SK-N-SH treated with all-trans-retinoic acid at 6 μM for 48 hours (cell line): ENCODE measurements at regions not wholly inside any gene's neighbourhood (a gene's known extent, or its start where the extent isn't known, plus 50 kb on each side); places are given as distances from the start of the nearest gene placed in this dataset.

Source experiments
- ATAC-seq: fragments of 200-7000 bp; cut with Tn5 transposase; 3 replicates; pipeline ENCODE4 v1.9.1; 2020; ENCODE audit warnings: mild to moderate bottlenecking, moderate library complexity
- ARNTL ChIP-seq: fragments of 450-650 bp; formaldehyde crosslinking; IDR thresholded peaks from 2 replicates; pipeline ENCODE4 v1.5.0; 2020; ENCODE audit warnings: low read depth, mild to moderate bottlenecking, moderate library complexity, borderline replicate concordance
- BACH2 ChIP-seq: fragments of 250-450 bp; sonication (Bioruptor Pico); IDR thresholded peaks from 2 replicates; pipeline ENCODE4 v1.9.0; 2021; ENCODE audit warnings: mild to moderate bottlenecking, borderline replicate concordance
- CSDC2 ChIP-seq: fragments of 250-450 bp; sonication (Bioruptor Pico); IDR thresholded peaks from 2 replicates; pipeline ENCODE4 v1.5.0; 2020; ENCODE audit warnings: mild to moderate bottlenecking, moderate library complexity
- ESRRG ChIP-seq: fragments of 250-450 bp; sonication (Bioruptor Pico); IDR thresholded peaks from 2 replicates; pipeline ENCODE4 v1.6.1; 2021; ENCODE audit warnings: mild to moderate bottlenecking
- GLIS3 ChIP-seq: fragments of 250-450 bp; sonication (Bioruptor Pico); IDR thresholded peaks from 2 replicates; pipeline ENCODE4 v1.5.0; 2020; ENCODE audit warnings: mild to moderate bottlenecking, moderate library complexity
- ISL1 ChIP-seq: fragments of 250-450 bp; sonication (Bioruptor Pico); IDR thresholded peaks from 2 replicates; pipeline ENCODE4 v2.1.2; 2022; ENCODE audit warnings: mild to moderate bottlenecking, moderate library complexity
- OSR1 ChIP-seq: fragments of 250-450 bp; sonication (Bioruptor Pico); IDR thresholded peaks from 2 replicates; pipeline ENCODE4 v1.8.0; 2022; ENCODE audit warnings: moderate library complexity, mild to moderate bottlenecking, inconsistent platforms
- PPARA ChIP-seq: fragments of 250-450 bp; sonication (Bioruptor Pico); IDR thresholded peaks from 2 replicates; pipeline ENCODE4 v1.5.0; 2020; ENCODE audit warnings: mild to moderate bottlenecking, borderline replicate concordance
- RARB ChIP-seq: fragments of 250-450 bp; sonication (Bioruptor Pico); IDR thresholded peaks from 2 replicates; pipeline ENCODE4 v1.8.0; 2021; ENCODE audit warnings: mild to moderate bottlenecking, moderate library complexity
- SNAI2 ChIP-seq: fragments of 250-450 bp; sonication (Bioruptor Pico); IDR thresholded peaks from 2 replicates; pipeline ENCODE4 v1.5.0; 2020; ENCODE audit warnings: mild to moderate bottlenecking, moderate library complexity
- TCF4 ChIP-seq: fragments of 250-450 bp; sonication (Bioruptor Pico); IDR thresholded peaks from 2 replicates; pipeline ENCODE4 v1.8.0; 2021; ENCODE audit warnings: mild to moderate bottlenecking, moderate library complexity, borderline replicate concordance
- TOX ChIP-seq: fragments of 250-450 bp; sonication (Bioruptor Pico); IDR thresholded peaks from 2 replicates; pipeline ENCODE4 v1.8.0; 2021; ENCODE audit warnings: mild to moderate bottlenecking, moderate library complexity, borderline replicate concordance
- ZC3H10 ChIP-seq: fragments of 250-450 bp; sonication (Bioruptor Pico); IDR thresholded peaks from 2 replicates; pipeline ENCODE4 v1.5.1; 2021; ENCODE audit warnings: mild to moderate bottlenecking, moderate library complexity
- ZFP30 ChIP-seq: fragments of 450-650 bp; formaldehyde crosslinking; IDR thresholded peaks from 2 replicates; pipeline ENCODE4 v1.5.0; 2022; ENCODE audit warnings: mild to moderate bottlenecking, moderate library complexity
- ZNF70 ChIP-seq: fragments of 450-650 bp; formaldehyde crosslinking; IDR thresholded peaks from 2 replicates; pipeline ENCODE4 v1.5.0; 2020; ENCODE audit warnings: mild to moderate bottlenecking, moderate library complexity
- ZNF8 ChIP-seq: fragments of 450-650 bp; formaldehyde crosslinking; IDR thresholded peaks from 2 replicates; pipeline ENCODE4 v1.5.0; 2020; ENCODE audit warnings: mild to moderate bottlenecking, moderate library complexity
- TF ChIP-seq, protein P1 (sequence below): fragments of 250-450 bp; sonication (Bioruptor Pico); IDR thresholded peaks from 2 replicates; pipeline ENCODE4 v1.8.0; 2020; ENCODE audit warnings: mild to moderate bottlenecking, moderate library complexity, borderline replicate concordance
- TF ChIP-seq, protein P2 (sequence below): fragments of 250-450 bp; sonication (Bioruptor Pico); IDR thresholded peaks from 2 replicates; pipeline ENCODE4 v1.5.1; 2020; ENCODE audit warnings: low read depth, mild to moderate bottlenecking, moderate library complexity
- TF ChIP-seq, protein P3 (sequence below): fragments of 250-450 bp; sonication (Bioruptor Pico); IDR thresholded peaks from 2 replicates; pipeline ENCODE4 v1.5.0; 2020; ENCODE audit warnings: mild to moderate bottlenecking, moderate library complexity
- TF ChIP-seq, protein P4 (sequence below): fragments of 250-450 bp; sonication (Bioruptor Pico); IDR thresholded peaks from 2 replicates; pipeline ENCODE4 v1.5.1; 2021; ENCODE audit warnings: mild to moderate bottlenecking, moderate library complexity
- TF ChIP-seq, protein P5 (sequence below): fragments of 250-450 bp; sonication (Bioruptor Pico); IDR thresholded peaks from 2 replicates; pipeline ENCODE4 v1.8.0; 2021; ENCODE audit warnings: low read depth, mild to moderate bottlenecking, moderate library complexity, borderline replicate concordance

DNA sequence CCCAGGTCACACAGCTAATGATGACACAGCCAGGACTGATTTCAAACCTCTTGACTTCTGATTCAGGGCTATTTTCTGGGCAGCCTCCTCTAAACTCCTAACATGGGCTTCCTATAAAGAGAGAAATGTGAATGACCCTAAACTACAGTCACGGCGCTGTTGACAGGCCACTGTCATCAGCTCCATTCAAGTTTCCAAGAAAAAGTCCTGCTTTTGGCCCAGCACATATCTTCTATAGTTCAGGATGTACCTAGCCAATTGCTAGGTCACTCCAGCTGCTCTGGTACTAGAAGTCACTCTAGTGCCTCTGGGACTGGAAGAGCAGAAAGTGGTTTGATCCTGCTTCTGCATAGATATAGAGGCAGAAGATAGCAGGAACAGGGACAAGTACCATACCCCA, 64.9 kb upstream of the TARS1 start:
- ATAC-seq: no peak; the same call in 2 of the 3 replicates
- no peak for TF ChIP-seq ZNF8 (CRISPR knock-in tag)
- TF ChIP-seq, protein P1, sequence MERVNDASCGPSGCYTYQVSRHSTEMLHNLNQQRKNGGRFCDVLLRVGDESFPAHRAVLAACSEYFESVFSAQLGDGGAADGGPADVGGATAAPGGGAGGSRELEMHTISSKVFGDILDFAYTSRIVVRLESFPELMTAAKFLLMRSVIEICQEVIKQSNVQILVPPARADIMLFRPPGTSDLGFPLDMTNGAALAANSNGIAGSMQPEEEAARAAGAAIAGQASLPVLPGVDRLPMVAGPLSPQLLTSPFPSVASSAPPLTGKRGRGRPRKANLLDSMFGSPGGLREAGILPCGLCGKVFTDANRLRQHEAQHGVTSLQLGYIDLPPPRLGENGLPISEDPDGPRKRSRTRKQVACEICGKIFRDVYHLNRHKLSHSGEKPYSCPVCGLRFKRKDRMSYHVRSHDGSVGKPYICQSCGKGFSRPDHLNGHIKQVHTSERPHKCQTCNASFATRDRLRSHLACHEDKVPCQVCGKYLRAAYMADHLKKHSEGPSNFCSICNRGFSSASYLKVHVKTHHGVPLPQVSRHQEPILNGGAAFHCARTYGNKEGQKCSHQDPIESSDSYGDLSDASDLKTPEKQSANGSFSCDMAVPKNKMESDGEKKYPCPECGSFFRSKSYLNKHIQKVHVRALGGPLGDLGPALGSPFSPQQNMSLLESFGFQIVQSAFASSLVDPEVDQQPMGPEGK (CRISPR knock-in tag): no peak
- no peak for TF ChIP-seq GLIS3 (CRISPR knock-in tag)
- TF ChIP-seq, protein P2, sequence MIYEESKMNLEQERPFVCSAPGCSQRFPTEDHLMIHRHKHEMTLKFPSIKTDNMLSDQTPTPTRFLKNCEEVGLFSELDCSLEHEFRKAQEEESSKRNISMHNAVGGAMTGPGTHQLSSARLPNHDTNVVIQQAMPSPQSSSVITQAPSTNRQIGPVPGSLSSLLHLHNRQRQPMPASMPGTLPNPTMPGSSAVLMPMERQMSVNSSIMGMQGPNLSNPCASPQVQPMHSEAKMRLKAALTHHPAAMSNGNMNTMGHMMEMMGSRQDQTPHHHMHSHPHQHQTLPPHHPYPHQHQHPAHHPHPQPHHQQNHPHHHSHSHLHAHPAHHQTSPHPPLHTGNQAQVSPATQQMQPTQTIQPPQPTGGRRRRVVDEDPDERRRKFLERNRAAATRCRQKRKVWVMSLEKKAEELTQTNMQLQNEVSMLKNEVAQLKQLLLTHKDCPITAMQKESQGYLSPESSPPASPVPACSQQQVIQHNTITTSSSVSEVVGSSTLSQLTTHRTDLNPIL: no peak
- TF ChIP-seq ESRRG (CRISPR knock-in tag): no peak
- TF ChIP-seq OSR1: no peak
- TF ChIP-seq, protein P3, sequence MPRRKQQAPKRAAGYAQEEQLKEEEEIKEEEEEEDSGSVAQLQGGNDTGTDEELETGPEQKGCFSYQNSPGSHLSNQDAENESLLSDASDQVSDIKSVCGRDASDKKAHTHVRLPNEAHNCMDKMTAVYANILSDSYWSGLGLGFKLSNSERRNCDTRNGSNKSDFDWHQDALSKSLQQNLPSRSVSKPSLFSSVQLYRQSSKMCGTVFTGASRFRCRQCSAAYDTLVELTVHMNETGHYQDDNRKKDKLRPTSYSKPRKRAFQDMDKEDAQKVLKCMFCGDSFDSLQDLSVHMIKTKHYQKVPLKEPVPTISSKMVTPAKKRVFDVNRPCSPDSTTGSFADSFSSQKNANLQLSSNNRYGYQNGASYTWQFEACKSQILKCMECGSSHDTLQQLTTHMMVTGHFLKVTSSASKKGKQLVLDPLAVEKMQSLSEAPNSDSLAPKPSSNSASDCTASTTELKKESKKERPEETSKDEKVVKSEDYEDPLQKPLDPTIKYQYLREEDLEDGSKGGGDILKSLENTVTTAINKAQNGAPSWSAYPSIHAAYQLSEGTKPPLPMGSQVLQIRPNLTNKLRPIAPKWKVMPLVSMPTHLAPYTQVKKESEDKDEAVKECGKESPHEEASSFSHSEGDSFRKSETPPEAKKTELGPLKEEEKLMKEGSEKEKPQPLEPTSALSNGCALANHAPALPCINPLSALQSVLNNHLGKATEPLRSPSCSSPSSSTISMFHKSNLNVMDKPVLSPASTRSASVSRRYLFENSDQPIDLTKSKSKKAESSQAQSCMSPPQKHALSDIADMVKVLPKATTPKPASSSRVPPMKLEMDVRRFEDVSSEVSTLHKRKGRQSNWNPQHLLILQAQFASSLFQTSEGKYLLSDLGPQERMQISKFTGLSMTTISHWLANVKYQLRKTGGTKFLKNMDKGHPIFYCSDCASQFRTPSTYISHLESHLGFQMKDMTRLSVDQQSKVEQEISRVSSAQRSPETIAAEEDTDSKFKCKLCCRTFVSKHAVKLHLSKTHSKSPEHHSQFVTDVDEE: no peak
- TF ChIP-seq ZNF70 (CRISPR knock-in tag): no peak
- no peak for TF ChIP-seq ZC3H10 (CRISPR knock-in tag)
- TF ChIP-seq BACH2 (CRISPR knock-in tag): no peak
- TF ChIP-seq TCF4: no peak
- TF ChIP-seq ISL1 (CRISPR knock-in tag): no peak
- TF ChIP-seq PPARA (CRISPR knock-in tag): no peak
- TF ChIP-seq TOX (CRISPR knock-in tag): no peak
- TF ChIP-seq, protein P4, sequence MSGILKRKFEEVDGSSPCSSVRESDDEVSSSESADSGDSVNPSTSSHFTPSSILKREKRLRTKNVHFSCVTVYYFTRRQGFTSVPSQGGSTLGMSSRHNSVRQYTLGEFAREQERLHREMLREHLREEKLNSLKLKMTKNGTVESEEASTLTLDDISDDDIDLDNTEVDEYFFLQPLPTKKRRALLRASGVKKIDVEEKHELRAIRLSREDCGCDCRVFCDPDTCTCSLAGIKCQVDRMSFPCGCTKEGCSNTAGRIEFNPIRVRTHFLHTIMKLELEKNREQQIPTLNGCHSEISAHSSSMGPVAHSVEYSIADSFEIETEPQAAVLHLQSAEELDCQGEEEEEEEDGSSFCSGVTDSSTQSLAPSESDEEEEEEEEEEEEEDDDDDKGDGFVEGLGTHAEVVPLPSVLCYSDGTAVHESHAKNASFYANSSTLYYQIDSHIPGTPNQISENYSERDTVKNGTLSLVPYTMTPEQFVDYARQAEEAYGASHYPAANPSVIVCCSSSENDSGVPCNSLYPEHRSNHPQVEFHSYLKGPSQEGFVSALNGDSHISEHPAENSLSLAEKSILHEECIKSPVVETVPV (CRISPR knock-in tag): no peak
- TF ChIP-seq CSDC2 (CRISPR knock-in tag): no peak
- TF ChIP-seq RARB: no peak
- TF ChIP-seq SNAI2 (CRISPR knock-in tag): no peak
- TF ChIP-seq, protein P5, sequence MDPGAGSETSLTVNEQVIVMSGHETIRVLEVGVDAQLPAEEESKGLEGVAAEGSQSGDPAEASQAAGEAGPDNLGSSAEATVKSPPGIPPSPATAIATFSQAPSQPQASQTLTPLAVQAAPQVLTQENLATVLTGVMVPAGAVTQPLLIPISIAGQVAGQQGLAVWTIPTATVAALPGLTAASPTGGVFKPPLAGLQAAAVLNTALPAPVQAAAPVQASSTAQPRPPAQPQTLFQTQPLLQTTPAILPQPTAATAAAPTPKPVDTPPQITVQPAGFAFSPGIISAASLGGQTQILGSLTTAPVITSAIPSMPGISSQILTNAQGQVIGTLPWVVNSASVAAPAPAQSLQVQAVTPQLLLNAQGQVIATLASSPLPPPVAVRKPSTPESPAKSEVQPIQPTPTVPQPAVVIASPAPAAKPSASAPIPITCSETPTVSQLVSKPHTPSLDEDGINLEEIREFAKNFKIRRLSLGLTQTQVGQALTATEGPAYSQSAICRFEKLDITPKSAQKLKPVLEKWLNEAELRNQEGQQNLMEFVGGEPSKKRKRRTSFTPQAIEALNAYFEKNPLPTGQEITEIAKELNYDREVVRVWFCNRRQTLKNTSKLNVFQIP (CRISPR knock-in tag): no peak
- no peak for TF ChIP-seq ARNTL (CRISPR knock-in tag)

DNA sequence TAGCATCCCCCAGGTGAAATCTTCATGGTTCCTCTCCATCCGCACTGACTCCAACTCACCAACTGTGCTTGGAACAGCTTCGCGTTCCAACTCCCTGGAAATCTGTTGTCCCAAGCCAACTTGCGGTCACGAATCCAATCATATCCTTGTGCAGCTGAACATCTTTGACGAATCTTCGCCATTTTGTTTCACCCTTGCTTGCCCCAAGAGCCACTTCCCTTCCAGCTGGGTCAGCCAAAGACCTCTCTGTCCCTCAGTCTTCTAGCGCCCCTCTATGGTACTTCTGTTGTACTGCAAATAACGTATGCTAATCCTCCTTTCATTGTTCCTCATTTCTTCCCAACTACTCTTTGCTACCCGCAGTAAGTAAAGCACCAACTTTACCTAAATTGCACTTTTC, 61.0 kb upstream of the TARS1 start:
- ATAC-seq: peak; percentile 57
- TF ChIP-seq RARB: no peak
- TF ChIP-seq ZNF70 (CRISPR knock-in tag): no peak
- TF ChIP-seq ZFP30 (CRISPR knock-in tag): no peak
- TF ChIP-seq, protein P1 (CRISPR knock-in tag): no peak
- TF ChIP-seq ESRRG (CRISPR knock-in tag): no peak
